IMR-90 (cell line): ENCODE measurements at regions not wholly inside any gene's neighbourhood (a gene's known extent, or its start where the extent isn't known, plus 50 kb on each side); places are given as distances from the start of the nearest gene placed in this dataset.
A peak's percentile ranks its signal among the peaks of the same experiment; 100 is the strongest.

Experiments used
- ATAC-seq: fragments of 200-7000 bp; cut with Tn5 transposase; 2 replicates; pipeline ENCODE4 v1.9.1; 2020; ENCODE audit warnings: low read depth, mild to moderate bottlenecking, moderate library complexity
- BruUV-seq: library from RNA; stranded (reverse); fragments of 400-500 nt; replicated peaks from 2 replicates; lab custom pipeline; 2021; lab: Mats Ljungman, UMichigan
- CTCF ChIA-PET: fragments of 300-600 bp; formaldehyde crosslinking; extraction: SDS; loops from one replicate; lab custom pipeline; 2021; ENCODE audit warnings: antibody characterized with exemption; lab: Yijun Ruan, JAX
- POLR2A ChIA-PET: fragments of 300-600 bp; sonication (Branson Sonifier 250); formaldehyde crosslinking; loops from one replicate; lab custom pipeline; 2022; ENCODE audit warnings: antibody characterized with exemption; ENCODE audit not compliant: unreplicated experiment; lab: Charles Lee
- DNase-seq: peaks from one replicate; pipeline ENCODE4 v3.0.0; 2013
- H2AFZ ChIP-seq: replicated peaks from 2 replicates; pipeline ENCODE3; 2013; ENCODE audit warnings: low read length, mild to moderate bottlenecking; ENCODE audit not compliant: poor library complexity
- H2AK5ac ChIP-seq: 2 replicates; pipeline ENCODE4 v1.6.1; 2013; ENCODE audit warnings: low read depth, low read length, inconsistent platforms
- H2AK9ac ChIP-seq: replicated peaks from 2 replicates; pipeline ENCODE3; 2013; ENCODE audit warnings: mild to moderate bottlenecking, low read depth, low read length, moderate library complexity; ENCODE audit not compliant: poor library complexity
- H2BK120ac ChIP-seq: 2 replicates; pipeline ENCODE4 v1.6.1; 2013; ENCODE audit warnings: low read depth, low read length, inconsistent platforms
- H2BK15ac ChIP-seq: 3 replicates; pipeline ENCODE4 v1.6.1; 2013; ENCODE audit warnings: low read depth, low read length, inconsistent platforms
- H2BK20ac ChIP-seq: 2 replicates; pipeline ENCODE4 v1.6.1; 2013; ENCODE audit warnings: low read depth, mild to moderate bottlenecking, inconsistent platforms, low read length, moderate library complexity
- H2BK5ac ChIP-seq: 2 replicates; pipeline ENCODE4 v1.6.1; 2013; ENCODE audit warnings: mild to moderate bottlenecking, low read depth, low read length, inconsistent platforms; ENCODE audit not compliant: poor library complexity, severe bottlenecking
- H3K14ac ChIP-seq: replicated peaks from 2 replicates; pipeline ENCODE4 v1.6.1; 2013; ENCODE audit warnings: low read depth, low read length, inconsistent platforms
- H3K18ac ChIP-seq: 2 replicates; pipeline ENCODE4 v1.6.1; 2013; ENCODE audit warnings: low read depth, low read length, control low read depth
- H3K23ac ChIP-seq: 2 replicates; pipeline ENCODE4 v1.6.1; 2013; ENCODE audit warnings: low read depth, low read length, inconsistent platforms
- H3K27ac ChIP-seq: 2 replicates; pipeline ENCODE4 v1.5.1; 2013; ENCODE audit warnings: mild to moderate bottlenecking, control low read depth, low read length; ENCODE audit not compliant: insufficient read depth
- H3K27me3 ChIP-seq: 2 replicates; pipeline ENCODE4 v1.6.1; 2013; ENCODE audit warnings: low read length; ENCODE audit not compliant: control insufficient read depth, insufficient read depth
- H3K36me3 ChIP-seq: 2 replicates; pipeline ENCODE4 v1.6.1; 2013; ENCODE audit warnings: low read length, mixed read lengths; ENCODE audit not compliant: control insufficient read depth, insufficient read depth
- H3K4ac ChIP-seq: 2 replicates; pipeline ENCODE4 v1.6.1; 2013; ENCODE audit warnings: low read depth, low read length, inconsistent platforms
- H3K4me1 ChIP-seq: 2 replicates; pipeline ENCODE4 v1.6.1; 2013; ENCODE audit warnings: low read length, mixed read lengths; ENCODE audit not compliant: control insufficient read depth, insufficient read depth
- H3K4me2 ChIP-seq: 2 replicates; pipeline ENCODE4 v1.6.1; 2013; ENCODE audit warnings: low read depth, mild to moderate bottlenecking, control low read depth, low read length, moderate library complexity
- H3K4me3 ChIP-seq: 2 replicates; pipeline ENCODE4 v1.5.1; 2013; ENCODE audit warnings: low read depth, mild to moderate bottlenecking, control low read depth, low read length, moderate library complexity; ENCODE audit not compliant: insufficient read depth
- H3K56ac ChIP-seq: 2 replicates; pipeline ENCODE4 v1.6.1; 2013; ENCODE audit warnings: low read length, inconsistent platforms; ENCODE audit not compliant: insufficient read depth; ENCODE audit errors: extremely low read depth
- H3K79me1 ChIP-seq, 2 experiments: 2 replicates each; pipeline ENCODE4 v1.6.1; 2013; ENCODE audit warnings: low read length in 2 of 2, inconsistent platforms in 1 of 2, low read depth in 1 of 2
- H3K9ac ChIP-seq: 2 replicates; pipeline ENCODE4 v1.6.1; 2013; ENCODE audit warnings: low read depth, low read length, control low read depth
- H3K9me1 ChIP-seq: 2 replicates; pipeline ENCODE4 v1.6.1; 2013; ENCODE audit warnings: low read length, inconsistent platforms; ENCODE audit not compliant: insufficient read depth
- H3K9me3 ChIP-seq: 2 replicates; pipeline ENCODE4 v1.6.1; 2013; ENCODE audit warnings: low read length; ENCODE audit not compliant: control insufficient read depth, insufficient read depth
- H4K20me1 ChIP-seq: 2 replicates; pipeline ENCODE4 v1.6.1; 2013; ENCODE audit warnings: low read length, inconsistent platforms; ENCODE audit not compliant: insufficient read depth
- H4K5ac ChIP-seq: 2 replicates; pipeline ENCODE4 v1.6.1; 2013; ENCODE audit warnings: mild to moderate bottlenecking, low read depth, low read length, control low read depth
- H4K8ac ChIP-seq, 2 experiments: 2 replicates each; pipeline ENCODE4 v1.6.1; 2013; ENCODE audit warnings: low read depth in 2 of 2, low read length in 2 of 2, control low read depth in 1 of 2, inconsistent platforms in 1 of 2
- H4K91ac ChIP-seq: 2 replicates; pipeline ENCODE4 v1.6.1; 2013; ENCODE audit warnings: low read depth, low read length, inconsistent platforms; ENCODE audit not compliant: insufficient read depth
- BHLHE40 ChIP-seq: fragments of 150-350 bp; IDR thresholded peaks from 2 replicates; pipeline ENCODE4 v1.6.1; 2016; ENCODE audit warnings: mild to moderate bottlenecking, low read depth, low read length
- CEBPB ChIP-seq: IDR thresholded peaks from 2 replicates; pipeline ENCODE4 v1.6.1; 2012; ENCODE audit warnings: low read depth, low read length, improper control_type of control experiment
- CHD1 ChIP-seq: IDR thresholded peaks from 2 replicates; pipeline ENCODE4 v1.6.1; 2012; ENCODE audit warnings: low read depth, low read length, improper control_type of control experiment
- FOS ChIP-seq: fragments of 150-350 bp; IDR thresholded peaks from 2 replicates; pipeline ENCODE4 v1.6.1; 2016; ENCODE audit warnings: low read depth, low read length
- MAFK ChIP-seq: IDR thresholded peaks from 2 replicates; pipeline ENCODE4 v1.6.1; 2012; ENCODE audit warnings: low read depth, low read length, improper control_type of control experiment
- NFE2L2 ChIP-seq: fragments of 150-350 bp; IDR thresholded peaks from 2 replicates; pipeline ENCODE4 v1.6.1; 2016; ENCODE audit warnings: low read depth, mild to moderate bottlenecking, low read length
- POLR2A ChIP-seq: IDR thresholded peaks from 2 replicates; pipeline ENCODE4 v1.6.1; 2012; ENCODE audit warnings: mild to moderate bottlenecking, low read depth, low read length
- RAD21 ChIP-seq: IDR thresholded peaks from 2 replicates; pipeline ENCODE4 v1.6.1; 2012; ENCODE audit warnings: low read length, improper control_type of control experiment
- RCOR1 ChIP-seq: IDR thresholded peaks from 2 replicates; pipeline ENCODE4 v1.6.1; 2012; ENCODE audit warnings: mild to moderate bottlenecking, low read length, improper control_type of control experiment; ENCODE audit not compliant: insufficient replicate concordance
- RFX5 ChIP-seq: IDR thresholded peaks from 2 replicates; pipeline ENCODE4 v1.8.0; 2012; ENCODE audit warnings: low read depth, mild to moderate bottlenecking, low read length, moderate library complexity
- WGBS, 2 experiments: methylation state at CpG; one replicate each; pipeline versions ENCODE4 v1.1.5 to v1.1.7; 2013; ENCODE audit warnings: missing lambda C conversion rate in 2 of 2; ENCODE audit not compliant: insufficient read length in 1 of 2; ENCODE audit errors: extremely low coverage in 2 of 2; 5-methylcytosine and 5-hydroxymethylcytosine counted together
- dilution Hi-C: fragments of 300-500 bp; cut with HindIII; formaldehyde crosslinking; loops from one replicate; pipeline ENCODE4 v1.14.3; 2018; ENCODE audit warnings: low sequenced_read_pairs; ENCODE audit not compliant: unreplicated experiment
- in situ Hi-C: fragments of 300-500 bp; cut with MboI; formaldehyde crosslinking; loops from 3 replicates; pipeline ENCODE4 v1.14.3; 2019; ENCODE audit warnings: low sequenced_read_pairs, inconsistent platforms, mixed read lengths
- intact Hi-C: fragments of 100-400 bp; cut with micrococcal nuclease; formaldehyde crosslinking; loops from 2 replicates; pipeline ENCODE4 v1.10.0; 2022
- TF ChIP-seq, protein P1 (sequence below): fragments of 150-350 bp; IDR thresholded peaks from 2 replicates; pipeline ENCODE4 v1.6.1; 2016; ENCODE audit warnings: low read depth, mild to moderate bottlenecking, low read length, moderate library complexity, borderline replicate concordance
- TF ChIP-seq, protein P2 (sequence below): fragments of 150-350 bp; IDR thresholded peaks from 2 replicates; pipeline ENCODE4 v1.6.1; 2017; ENCODE audit warnings: mild to moderate bottlenecking, antibody characterized with exemption, low read length, low read depth

DNA sequence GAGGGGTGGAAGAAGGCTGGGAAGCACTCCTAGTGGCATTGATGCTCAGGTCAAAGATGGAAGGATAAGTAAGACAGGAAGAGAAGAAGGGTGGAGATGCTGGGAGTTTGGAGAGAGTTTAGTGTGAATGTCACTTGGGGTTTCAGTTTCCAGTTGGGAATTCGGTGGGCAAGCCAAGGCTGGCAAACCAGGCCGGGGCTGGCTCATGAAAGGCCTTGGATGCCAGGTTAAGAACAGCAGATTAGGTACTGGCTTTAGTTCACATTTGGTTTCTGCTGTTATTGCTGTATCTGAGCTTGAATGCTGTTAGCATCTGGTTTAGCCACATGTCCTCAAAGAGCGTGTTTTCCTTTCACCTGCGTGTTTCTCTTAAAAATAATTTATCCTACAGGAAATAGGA is 69.6 kb downstream of the BLID start:
- peak overlapping the region; percentile 81 to 96 for H4K8ac ChIP-seq
- intact Hi-C loops = loop anchor here (10.0 kb wide), 1 partner anchor 458 kb away; no protein-coding TSS in a partner anchor
- ChIA-PET POLR2A (no interaction called here), CTCF (no interaction called here)
- H4K91ac ChIP-seq = peak overlapping the region; percentile 95
- H3K23ac ChIP-seq = peak overlapping the region; percentile 99
- H3K27me3 ChIP-seq = no peaks in the 10 kb centered on the region
- no peak for DNase-seq
- peak overlapping the region; percentile 87 for H2BK20ac ChIP-seq
- BruUV-seq = no TSS peak
- peaks cover 9% of the 10 kb centered on the region for H3K9me1 ChIP-seq
- H2BK5ac ChIP-seq = peak overlapping the region; percentile 83
- dilution Hi-C loops = no loop called here
- H3K27ac ChIP-seq = peak overlapping the region; percentile 65
- 100% methylated on average over 1 of the region's 4 CpGs; no CpG with 5 or more reads in 1 of the 2 experiments for WGBS, 2 experiments
- ATAC-seq = peak; percentile 3; the same call in 1 of the 2 replicates
- no peaks in the 10 kb centered on the region for H3K9me3 ChIP-seq
- peak overlapping the region; percentile 29 for H2AFZ ChIP-seq
- H3K56ac ChIP-seq = peak overlapping the region; percentile 76
- H3K36me3 ChIP-seq = peaks cover 4% of the 10 kb centered on the region; the same call in 1 of the 2 replicates
- peak overlapping the region; percentile 58 for H4K5ac ChIP-seq
- in situ Hi-C loops = no loop called here
- H2AK9ac ChIP-seq = peak overlapping the region; percentile 38
- H2BK120ac ChIP-seq = peak overlapping the region; percentile 90
- peak overlapping the region; percentile 84 for H3K4ac ChIP-seq
- peaks cover 21% of the 10 kb centered on the region for H3K4me1 ChIP-seq
- peak overlapping the region; percentile 88 for H3K18ac ChIP-seq
- no peaks in the 10 kb centered on the region for H4K20me1 ChIP-seq
- TF ChIP-seq, protein P1, sequence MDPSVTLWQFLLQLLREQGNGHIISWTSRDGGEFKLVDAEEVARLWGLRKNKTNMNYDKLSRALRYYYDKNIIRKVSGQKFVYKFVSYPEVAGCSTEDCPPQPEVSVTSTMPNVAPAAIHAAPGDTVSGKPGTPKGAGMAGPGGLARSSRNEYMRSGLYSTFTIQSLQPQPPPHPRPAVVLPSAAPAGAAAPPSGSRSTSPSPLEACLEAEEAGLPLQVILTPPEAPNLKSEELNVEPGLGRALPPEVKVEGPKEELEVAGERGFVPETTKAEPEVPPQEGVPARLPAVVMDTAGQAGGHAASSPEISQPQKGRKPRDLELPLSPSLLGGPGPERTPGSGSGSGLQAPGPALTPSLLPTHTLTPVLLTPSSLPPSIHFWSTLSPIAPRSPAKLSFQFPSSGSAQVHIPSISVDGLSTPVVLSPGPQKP = no peak
- no peak for TF ChIP-seq RAD21
- no peak for TF ChIP-seq MAFK
- TF ChIP-seq RCOR1 = no peak
- no peak; the same call in 1 of the 2 replicates for TF ChIP-seq POLR2A
- TF ChIP-seq BHLHE40 = no peak
- TF ChIP-seq CEBPB = no peak
- TF ChIP-seq CHD1 = no peak
- TF ChIP-seq RFX5 = no peak
- TF ChIP-seq, protein P2, sequence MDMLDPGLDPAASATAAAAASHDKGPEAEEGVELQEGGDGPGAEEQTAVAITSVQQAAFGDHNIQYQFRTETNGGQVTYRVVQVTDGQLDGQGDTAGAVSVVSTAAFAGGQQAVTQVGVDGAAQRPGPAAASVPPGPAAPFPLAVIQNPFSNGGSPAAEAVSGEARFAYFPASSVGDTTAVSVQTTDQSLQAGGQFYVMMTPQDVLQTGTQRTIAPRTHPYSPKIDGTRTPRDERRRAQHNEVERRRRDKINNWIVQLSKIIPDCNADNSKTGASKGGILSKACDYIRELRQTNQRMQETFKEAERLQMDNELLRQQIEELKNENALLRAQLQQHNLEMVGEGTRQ = no peak
- TF ChIP-seq FOS = no peak
- no peak for TF ChIP-seq NFE2L2
- H2AK5ac ChIP-seq = peak overlapping the region; percentile 93
- peak overlapping the region; percentile 98 for H3K14ac ChIP-seq
- peak overlapping the region; percentile 77 for H2BK15ac ChIP-seq
- peak overlapping the region; percentile 35; the same call in 1 of the 2 replicates for H3K9ac ChIP-seq
- peak overlapping the region; percentile 1; the same call in 1 of the 2 replicates for H3K4me2 ChIP-seq
- H3K79me1 ChIP-seq = peaks cover 9 to 42% of the 10 kb centered on the region in 2 experiments; a peak in 2 of 4 replicates
- no peak overlapping the region for H3K4me3 ChIP-seq
